ENCODE measurements at regions not wholly inside any gene's neighbourhood (a gene's known extent, or its start where the extent isn't known, plus 50 kb on each side); places are given as distances from the start of the nearest gene placed in this dataset.
"Not testable (repeated sequence)": the region's sequence is repeated elsewhere in the genome, so short reads cannot be mapped to it uniquely, and the experiment has no call there.

DNA sequence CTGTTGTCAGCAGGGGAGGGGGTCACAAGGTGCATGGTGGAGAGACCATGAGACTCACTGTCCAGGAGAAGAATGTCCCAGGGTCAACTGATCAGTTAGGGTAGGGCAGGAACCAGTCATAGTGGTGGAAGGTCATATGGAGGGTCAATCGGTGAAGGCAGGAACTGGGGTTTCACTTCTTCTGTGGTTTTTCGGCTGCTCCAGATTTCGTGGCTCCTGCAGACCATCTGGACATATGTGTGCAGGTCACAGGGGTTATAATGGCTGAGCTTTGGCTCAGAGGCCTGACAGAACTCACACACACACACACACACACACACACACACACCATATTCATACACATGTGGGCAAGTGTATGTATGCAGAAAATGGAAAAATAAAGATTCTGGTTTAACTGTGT lies 502.0 kb upstream of the ROBO2 start:
- TF ChIP-seq, protein P1, sequence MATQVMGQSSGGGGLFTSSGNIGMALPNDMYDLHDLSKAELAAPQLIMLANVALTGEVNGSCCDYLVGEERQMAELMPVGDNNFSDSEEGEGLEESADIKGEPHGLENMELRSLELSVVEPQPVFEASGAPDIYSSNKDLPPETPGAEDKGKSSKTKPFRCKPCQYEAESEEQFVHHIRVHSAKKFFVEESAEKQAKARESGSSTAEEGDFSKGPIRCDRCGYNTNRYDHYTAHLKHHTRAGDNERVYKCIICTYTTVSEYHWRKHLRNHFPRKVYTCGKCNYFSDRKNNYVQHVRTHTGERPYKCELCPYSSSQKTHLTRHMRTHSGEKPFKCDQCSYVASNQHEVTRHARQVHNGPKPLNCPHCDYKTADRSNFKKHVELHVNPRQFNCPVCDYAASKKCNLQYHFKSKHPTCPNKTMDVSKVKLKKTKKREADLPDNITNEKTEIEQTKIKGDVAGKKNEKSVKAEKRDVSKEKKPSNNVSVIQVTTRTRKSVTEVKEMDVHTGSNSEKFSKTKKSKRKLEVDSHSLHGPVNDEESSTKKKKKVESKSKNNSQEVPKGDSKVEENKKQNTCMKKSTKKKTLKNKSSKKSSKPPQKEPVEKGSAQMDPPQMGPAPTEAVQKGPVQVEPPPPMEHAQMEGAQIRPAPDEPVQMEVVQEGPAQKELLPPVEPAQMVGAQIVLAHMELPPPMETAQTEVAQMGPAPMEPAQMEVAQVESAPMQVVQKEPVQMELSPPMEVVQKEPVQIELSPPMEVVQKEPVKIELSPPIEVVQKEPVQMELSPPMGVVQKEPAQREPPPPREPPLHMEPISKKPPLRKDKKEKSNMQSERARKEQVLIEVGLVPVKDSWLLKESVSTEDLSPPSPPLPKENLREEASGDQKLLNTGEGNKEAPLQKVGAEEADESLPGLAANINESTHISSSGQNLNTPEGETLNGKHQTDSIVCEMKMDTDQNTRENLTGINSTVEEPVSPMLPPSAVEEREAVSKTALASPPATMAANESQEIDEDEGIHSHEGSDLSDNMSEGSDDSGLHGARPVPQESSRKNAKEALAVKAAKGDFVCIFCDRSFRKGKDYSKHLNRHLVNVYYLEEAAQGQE (IDR thresholded peaks at IDR 0.05; ENCODE audit: insufficient read depth in 1 of 2, low read depth in 2 of 2, low read length in 1 of 2), result not testable (repeated sequence)
- TF ChIP-seq CTCF (IDR thresholded peaks at IDR 0.05); POLR2AphosphoS5 (IDR thresholded peaks at IDR 0.05; ENCODE audit: low read depth, low read length); SIN3A (IDR thresholded peaks at IDR 0.05; ENCODE audit: borderline replicate concordance, insufficient read depth, low read depth, low read length): not testable (repeated sequence)

All from Panc1 (cell line).